A549 (cell line): ENCODE measurements at regions not wholly inside any gene's neighbourhood (a gene's known extent, or its start where the extent isn't known, plus 50 kb on each side); places are given as distances from the start of the nearest gene placed in this dataset.

Experiments
- CEBPB ChIP-seq, 2 experiments: fragments of >200 bp in 1 of 2; sonication (Bioruptor Twin) in 1 of 2; formaldehyde crosslinking in 1 of 2; IDR thresholded peaks; 2 replicates each; pipeline ENCODE4 v1.6.1; 2012 to 2016
- CHD2 ChIP-seq: fragments of 150-350 bp; IDR thresholded peaks from 2 replicates; pipeline ENCODE4 v1.6.1; 2014; ENCODE audit warnings: low read length; ENCODE audit not compliant: partially characterized antibody
- CTCF ChIP-seq: fragments of >200 bp; sonication (Bioruptor Twin); formaldehyde crosslinking; IDR thresholded peaks from 3 replicates; pipeline ENCODE4 v1.5.1; 2016
- EP300 ChIP-seq, 2 experiments: fragments of >200 bp; sonication (Bioruptor Twin); formaldehyde crosslinking; IDR thresholded peaks; 2 replicates in 1 of 2; 3 replicates in 1 of 2; pipeline ENCODE4 v1.6.1; 2016 to 2017
- HEYL ChIP-seq: fragments of 250-450 bp; sonication (Bioruptor Pico); IDR thresholded peaks from 2 replicates; pipeline ENCODE4 v1.8.0; 2021; ENCODE audit warnings: mild to moderate bottlenecking, moderate library complexity
- JUN ChIP-seq, 2 experiments: fragments of >200 bp; sonication (Bioruptor Twin); formaldehyde crosslinking; IDR thresholded peaks; 2 replicates in 1 of 2; 3 replicates in 1 of 2; pipeline ENCODE4 v1.6.1; 2016 to 2017
- POLR2A ChIP-seq: IDR thresholded peaks from 2 replicates; pipeline ENCODE4 v1.6.1; 2012; ENCODE audit warnings: mild to moderate bottlenecking, low read length
- REST ChIP-seq: fragments of 200-600 bp; sonication (generic); IDR thresholded peaks from 2 replicates; pipeline ENCODE4 v1.6.1; 2016; ENCODE audit warnings: antibody characterized with exemption, mild to moderate bottlenecking, moderate library complexity
- SREBF2 ChIP-seq: fragments of 450-650 bp; IDR thresholded peaks from 2 replicates; pipeline ENCODE4 v1.6.1; 2014; ENCODE audit warnings: mild to moderate bottlenecking, moderate library complexity
- TFCP2L1 ChIP-seq: fragments of 250-450 bp; sonication (Bioruptor Pico); IDR thresholded peaks from 2 replicates; pipeline ENCODE4 v1.5.0; 2021; ENCODE audit warnings: mild to moderate bottlenecking

DNA sequence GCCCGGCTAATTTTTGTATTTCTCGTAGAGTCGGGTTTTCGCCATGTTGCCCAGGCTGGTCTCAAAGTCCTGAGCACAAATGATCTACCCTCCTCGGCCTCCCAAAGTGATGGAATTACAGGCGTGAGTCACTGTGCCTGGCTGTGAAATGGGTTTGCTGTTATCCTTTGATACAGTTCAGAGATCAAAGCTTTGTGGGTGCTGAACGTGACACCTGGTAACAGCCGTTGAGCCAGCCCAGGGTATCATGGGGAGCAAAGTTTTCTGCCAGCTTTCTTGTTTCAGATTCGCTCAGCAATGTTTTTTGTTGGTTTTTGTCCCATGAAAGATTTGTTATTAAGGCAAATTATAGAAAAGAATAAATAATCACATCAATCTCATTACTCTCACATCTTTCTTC lies 68.9 kb upstream of the LPAR1 start:
- TF ChIP-seq TFCP2L1 (CRISPR knock-in tag) (no peak), CTCF (no peak), EP300 (IDR thresholded peaks at IDR 0.05) (no peak), POLR2A (no peak), CHD2 (no peak), CEBPB (IDR thresholded peaks at IDR 0.05) (no peak), HEYL (no peak), SREBF2 (no peak), REST (no peak), JUN (IDR thresholded peaks at IDR 0.05) (no peak)
